ENCODE measurements at regions not wholly inside any gene's neighbourhood (a gene's known extent, or its start where the extent isn't known, plus 50 kb on each side); places are given as distances from the start of the nearest gene placed in this dataset.

GRCh38 chr14:98952593-98953350, 319.2 kb downstream of the BCL11B start:
- DNase-seq = no peak
- TF ChIP-seq GATA1 (IDR thresholded peaks at IDR 0.05; ENCODE audit: low read depth, low read length) = no peak
- TF ChIP-seq POLR2A (IDR thresholded peaks at IDR 0.05; ENCODE audit: low read length) = no peak

- no peak for TF ChIP-seq GATA1 (IDR thresholded peaks at IDR 0.05; ENCODE audit: low read depth, low read length)
- DNase-seq = no peak
These were observed 318.2 kb downstream of the BCL11B start for GRCh38 chr14:98953551-98954348.

- no peak for TF ChIP-seq POLR2A (IDR thresholded peaks at IDR 0.05; ENCODE audit: low read length)
- no peak for DNase-seq
These were observed 317.5 kb downstream of the BCL11B start for GRCh38 chr14:98954349-98955000.

GRCh38 chr14:98955036-98955740, 316.8 kb downstream of the BCL11B start:
- TF ChIP-seq POLR2A (IDR thresholded peaks at IDR 0.05; ENCODE audit: low read length) (no peak), GATA1 (IDR thresholded peaks at IDR 0.05; ENCODE audit: low read depth, low read length) (no peak)

GRCh38 chr14:98955741-98956070, 316.3 kb downstream of the BCL11B start:
- TF ChIP-seq GATA1 (IDR thresholded peaks at IDR 0.05; ENCODE audit: low read depth, low read length) (no peak), POLR2A (IDR thresholded peaks at IDR 0.05; ENCODE audit: low read length) (no peak)
- no peak for DNase-seq

More at GRCh38 chr14:98955036-98955740, 316.8 kb downstream of the BCL11B start:
- no peak for DNase-seq

GRCh38 chr14:98956181-98956580, 315.8 kb downstream of the BCL11B start:
- TF ChIP-seq POLR2A (IDR thresholded peaks at IDR 0.05; ENCODE audit: low read length) = no peak
- TF ChIP-seq GATA1 (IDR thresholded peaks at IDR 0.05; ENCODE audit: low read depth, low read length) = no peak
- DNase-seq = no peak

- no peak for TF ChIP-seq GATA1 (IDR thresholded peaks at IDR 0.05; ENCODE audit: low read depth, low read length)
- TF ChIP-seq POLR2A (IDR thresholded peaks at IDR 0.05; ENCODE audit: low read length) = no peak
- no peak for DNase-seq
These were observed 315.3 kb downstream of the BCL11B start for GRCh38 chr14:98956661-98957060.

GRCh38 chr14:98957211-98958047, 314.6 kb downstream of the BCL11B start:
- no peak for TF ChIP-seq GATA1 (IDR thresholded peaks at IDR 0.05; ENCODE audit: low read depth, low read length)
- TF ChIP-seq POLR2A (IDR thresholded peaks at IDR 0.05; ENCODE audit: low read length) = no peak
- no peak for DNase-seq

- no peak for DNase-seq
- TF ChIP-seq GATA1 (IDR thresholded peaks at IDR 0.05; ENCODE audit: low read depth, low read length) = no peak
- no peak for TF ChIP-seq POLR2A (IDR thresholded peaks at IDR 0.05; ENCODE audit: low read length)
These were observed 313.9 kb downstream of the BCL11B start for GRCh38 chr14:98958048-98958631.

- no peak for DNase-seq
- TF ChIP-seq POLR2A (IDR thresholded peaks at IDR 0.05; ENCODE audit: low read length) = no peak
- TF ChIP-seq GATA1 (IDR thresholded peaks at IDR 0.05; ENCODE audit: low read depth, low read length) = no peak
These were observed 313.4 kb downstream of the BCL11B start for GRCh38 chr14:98958632-98959031.

- no peak for DNase-seq
- TF ChIP-seq POLR2A (IDR thresholded peaks at IDR 0.05; ENCODE audit: low read length) (no peak), GATA1 (IDR thresholded peaks at IDR 0.05; ENCODE audit: low read depth, low read length) (no peak)
These were observed 312.6 kb downstream of the BCL11B start for GRCh38 chr14:98959410-98959809.

GRCh38 chr14:98959958-98960616, 311.9 kb downstream of the BCL11B start:
- no peak for DNase-seq
- TF ChIP-seq POLR2A (IDR thresholded peaks at IDR 0.05; ENCODE audit: low read length) (no peak), GATA1 (IDR thresholded peaks at IDR 0.05; ENCODE audit: low read depth, low read length) (no peak)

All from erythroblast (primary cell).